ENCODE measurements at regions not wholly inside any gene's neighbourhood (a gene's known extent, or its start where the extent isn't known, plus 50 kb on each side); places are given as distances from the start of the nearest gene placed in this dataset.
A peak's percentile ranks its signal among the peaks of the same experiment; 100 is the strongest.

DNA sequence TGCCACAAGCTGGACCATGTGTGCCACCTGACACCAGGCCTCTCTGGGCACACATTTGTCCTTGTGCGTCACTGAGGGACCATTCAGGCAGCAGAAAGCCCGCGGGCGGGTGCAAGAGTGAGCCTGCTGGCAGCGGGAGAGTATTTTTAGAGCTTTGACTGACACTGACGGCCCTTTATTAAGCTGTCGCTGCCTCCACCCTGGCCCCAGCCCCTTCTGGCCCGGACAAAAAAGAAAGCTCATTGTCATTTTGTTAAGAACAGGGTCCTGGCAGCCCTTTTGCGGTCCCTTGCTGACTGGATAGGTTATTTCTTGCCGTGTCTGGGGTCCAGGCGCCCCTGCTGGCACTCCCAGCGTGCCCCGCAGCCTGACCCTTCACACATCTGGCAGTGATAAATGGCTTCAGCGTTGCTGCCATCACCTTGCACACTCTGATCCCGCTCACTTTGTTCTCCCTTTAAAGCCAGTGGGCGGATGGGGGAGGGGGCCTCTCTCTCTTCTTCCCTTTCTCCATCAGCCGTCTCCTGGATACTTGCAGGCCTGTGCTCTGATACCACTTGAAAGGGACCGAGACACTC is 78.4 kb upstream of the NKD1 start:
- peaks cover 0 to 2% (median 0%) of the 10 kb centered on the region in 3 donors for H3K4me1 ChIP-seq (ENCODE audit: control insufficient read depth in 2 of 3, insufficient read depth in 2 of 3, low read depth in 1 of 3, low read length in 3 of 3)
- H3K27ac ChIP-seq (ENCODE audit: low read depth in 2 of 2, low read length in 2 of 2), result no peak overlapping the region
- H3K27me3 ChIP-seq (ENCODE audit: control insufficient read depth, insufficient read depth, low read length), result no peaks in the 10 kb centered on the region
- FAIRE-seq (no peak), DNase-seq (peak in 4 of 5 donors; percentile 81 to 87 (median 83))
- H3K36me3 ChIP-seq (ENCODE audit: control insufficient read depth in 2 of 3, insufficient read depth in 3 of 3, low read length in 3 of 3), result no peaks in the 10 kb centered on the region
- no peak overlapping the region for H3K4me3 ChIP-seq (ENCODE audit: low read length in 3 of 3)
- TF ChIP-seq, protein P1, sequence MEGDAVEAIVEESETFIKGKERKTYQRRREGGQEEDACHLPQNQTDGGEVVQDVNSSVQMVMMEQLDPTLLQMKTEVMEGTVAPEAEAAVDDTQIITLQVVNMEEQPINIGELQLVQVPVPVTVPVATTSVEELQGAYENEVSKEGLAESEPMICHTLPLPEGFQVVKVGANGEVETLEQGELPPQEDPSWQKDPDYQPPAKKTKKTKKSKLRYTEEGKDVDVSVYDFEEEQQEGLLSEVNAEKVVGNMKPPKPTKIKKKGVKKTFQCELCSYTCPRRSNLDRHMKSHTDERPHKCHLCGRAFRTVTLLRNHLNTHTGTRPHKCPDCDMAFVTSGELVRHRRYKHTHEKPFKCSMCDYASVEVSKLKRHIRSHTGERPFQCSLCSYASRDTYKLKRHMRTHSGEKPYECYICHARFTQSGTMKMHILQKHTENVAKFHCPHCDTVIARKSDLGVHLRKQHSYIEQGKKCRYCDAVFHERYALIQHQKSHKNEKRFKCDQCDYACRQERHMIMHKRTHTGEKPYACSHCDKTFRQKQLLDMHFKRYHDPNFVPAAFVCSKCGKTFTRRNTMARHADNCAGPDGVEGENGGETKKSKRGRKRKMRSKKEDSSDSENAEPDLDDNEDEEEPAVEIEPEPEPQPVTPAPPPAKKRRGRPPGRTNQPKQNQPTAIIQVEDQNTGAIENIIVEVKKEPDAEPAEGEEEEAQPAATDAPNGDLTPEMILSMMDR (IDR thresholded peaks at IDR 0.05; ENCODE audit: borderline replicate concordance, extremely low read depth, insufficient read depth), result no peak
- intact Hi-C loops (cut with DNase I), result no loop called here
- no peaks in the 10 kb centered on the region for H3K9me3 ChIP-seq (ENCODE audit: control insufficient read depth in 2 of 3, insufficient read depth in 1 of 3, low read length in 3 of 3)
- no peak overlapping the region for H3K9ac ChIP-seq (ENCODE audit: low read length in 3 of 3)

DNA sequence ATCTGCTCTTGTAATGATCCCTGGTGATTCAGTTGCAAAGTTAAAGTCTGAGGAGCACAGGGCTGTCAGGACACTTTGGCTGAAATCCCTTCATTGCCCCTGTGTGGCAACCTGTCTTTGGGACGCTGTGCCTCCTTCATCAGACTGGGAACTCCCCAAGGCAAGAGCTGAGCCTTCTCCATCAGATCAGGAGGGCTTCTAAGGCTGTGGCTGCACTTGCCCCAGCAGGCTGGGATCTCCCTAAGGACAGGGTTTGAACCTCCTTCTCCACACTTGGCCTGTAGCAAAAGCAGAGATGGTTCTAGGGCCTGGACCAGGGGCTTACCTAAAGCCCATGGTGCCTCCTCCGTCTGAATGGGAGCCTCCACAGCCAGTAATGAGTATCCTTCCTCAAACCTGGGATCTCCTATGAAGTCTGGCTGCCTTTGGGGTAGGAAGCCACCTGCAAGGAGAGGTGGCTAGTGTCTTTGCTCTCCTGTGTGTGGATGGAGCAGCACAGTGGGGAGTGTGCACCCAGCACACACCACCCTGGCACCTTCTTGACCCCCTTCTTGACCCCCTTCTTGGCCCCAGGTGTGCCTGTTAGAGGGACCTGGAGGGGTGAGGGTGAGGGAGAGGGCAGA is 79.0 kb upstream of the NKD1 start:
- no peaks in the 10 kb centered on the region for H3K27me3 ChIP-seq (ENCODE audit: control insufficient read depth, insufficient read depth, low read length)
- TF ChIP-seq, protein P1 (IDR thresholded peaks at IDR 0.05; ENCODE audit: borderline replicate concordance, extremely low read depth, insufficient read depth), result no peak
- peaks cover 0 to 2% (median 0%) of the 10 kb centered on the region in 3 donors for H3K4me1 ChIP-seq (ENCODE audit: control insufficient read depth in 2 of 3, insufficient read depth in 2 of 3, low read depth in 1 of 3, low read length in 3 of 3)
- H3K9ac ChIP-seq (ENCODE audit: low read length in 3 of 3), result no peak overlapping the region
- no peak for DNase-seq
- no peak overlapping the region for H3K27ac ChIP-seq (ENCODE audit: low read depth in 2 of 2, low read length in 2 of 2)
- H3K36me3 ChIP-seq (ENCODE audit: control insufficient read depth in 2 of 3, insufficient read depth in 3 of 3, low read length in 3 of 3), result no peaks in the 10 kb centered on the region
- no peak for FAIRE-seq
- no peaks in the 10 kb centered on the region for H3K9me3 ChIP-seq (ENCODE audit: control insufficient read depth in 2 of 3, insufficient read depth in 1 of 3, low read length in 3 of 3)
- intact Hi-C loops (cut with DNase I), result no loop called here
- H3K4me3 ChIP-seq (ENCODE audit: low read length in 3 of 3), result no peak overlapping the region

DNA sequence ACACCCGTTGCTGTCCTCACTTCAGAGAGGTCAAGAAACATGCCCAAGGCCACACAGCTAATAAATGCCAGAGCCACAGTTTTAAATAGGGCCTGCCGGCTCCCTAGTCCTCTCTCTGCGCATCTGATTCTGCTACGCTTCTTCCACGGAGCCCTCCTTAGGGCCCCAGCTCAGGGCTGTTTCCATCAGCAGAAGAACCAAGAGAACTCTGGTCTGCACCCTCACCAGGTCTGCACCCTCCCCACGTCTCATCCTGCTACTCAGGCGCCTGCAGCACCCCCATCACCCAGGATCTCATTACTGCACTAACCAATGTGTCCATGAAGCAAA is 79.5 kb upstream of the NKD1 start:
- TF ChIP-seq, protein P1 (IDR thresholded peaks at IDR 0.05; ENCODE audit: borderline replicate concordance, extremely low read depth, insufficient read depth), result no peak
- Histone ChIP-seq H3K9ac (ENCODE audit: low read length in 3 of 3) (no peak overlapping the region), H3K4me1 (ENCODE audit: control insufficient read depth in 2 of 3, insufficient read depth in 2 of 3, low read depth in 1 of 3, low read length in 3 of 3) (peaks cover 0 to 2% (median 0%) of the 10 kb centered on the region in 3 donors), H3K9me3 (ENCODE audit: control insufficient read depth in 2 of 3, insufficient read depth in 1 of 3, low read length in 3 of 3) (no peaks in the 10 kb centered on the region), H3K36me3 (ENCODE audit: control insufficient read depth in 2 of 3, insufficient read depth in 3 of 3, low read length in 3 of 3) (no peaks in the 10 kb centered on the region), H3K27ac (ENCODE audit: low read depth in 2 of 2, low read length in 2 of 2) (no peak overlapping the region), H3K27me3 (ENCODE audit: control insufficient read depth, insufficient read depth, low read length) (no peaks in the 10 kb centered on the region), H3K4me3 (ENCODE audit: low read length in 3 of 3) (no peak overlapping the region)
- FAIRE-seq, result no peak
- DNase-seq, result no peak
- intact Hi-C loops (cut with DNase I), result no loop called here
